ENCODE measurements at regions not wholly inside any gene's neighbourhood (a gene's known extent, or its start where the extent isn't known, plus 50 kb on each side); places are given as distances from the start of the nearest gene placed in this dataset.

GRCh38 chr4:18536428-18536827, 514.9 kb upstream of the LCORL start:
- no peaks in the 10 kb centered on the region for H3K9me3 ChIP-seq (replicated peaks in 1 of 2; ENCODE audit: control insufficient read depth in 1 of 2, insufficient read depth in 1 of 2, low read length in 2 of 2)
- Mint-ChIP-seq H3K36me3 (no peaks in the 10 kb centered on the region), H3K27me3 (ENCODE audit: low read depth in 3 of 3) (no peaks in the 10 kb centered on the region), H3K27ac (no peak overlapping the region), H3K9me3 (peaks cover 0 to 6% (median 3%) of the 10 kb centered on the region in 7 donors), H3K4me1 (no peaks in the 10 kb centered on the region), H3K4me3 (no peak overlapping the region)
- no peak overlapping the region for H3K4me2 ChIP-seq (replicated peaks; ENCODE audit: extremely low read depth, low read length, poor library complexity, severe bottlenecking)
- H3K4me3 ChIP-seq (replicated peaks in 1 of 3; ENCODE audit: low read depth in 2 of 3, low read length in 3 of 3), result no peak overlapping the region
- no peaks in the 10 kb centered on the region for H3K79me2 ChIP-seq (ENCODE audit: insufficient read depth, low read length)
- intact Hi-C loops (cut with micrococcal nuclease), result no loop called here
- no peak overlapping the region for H2AFZ ChIP-seq (ENCODE audit: insufficient read depth, low read depth, low read length, poor library complexity, severe bottlenecking)
- DNase-seq, result no peak
- no peaks in the 10 kb centered on the region for H3K27me3 ChIP-seq (ENCODE audit: control insufficient read depth in 2 of 2, insufficient read depth in 2 of 2, low read length in 2 of 2)
- no peak for TF ChIP-seq CTCF (IDR thresholded peaks at IDR 0.05)
- H3K9ac ChIP-seq (ENCODE audit: insufficient read depth, low read length, poor library complexity, severe bottlenecking), result no peak overlapping the region
- H3K4me1 ChIP-seq (ENCODE audit: control insufficient read depth in 1 of 2, insufficient read depth in 2 of 2, low read length in 2 of 2), result no peaks in the 10 kb centered on the region
- WGBS (ENCODE audit: insufficient coverage), result 47% methylated on average over 2 of the region's 2 CpGs
- no peaks in the 10 kb centered on the region for H3K36me3 ChIP-seq (replicated peaks in 1 of 2; ENCODE audit: control insufficient read depth in 1 of 2, insufficient read depth in 2 of 2, low read length in 2 of 2)
- H3K27ac ChIP-seq (ENCODE audit: low read depth in 1 of 2, low read length in 2 of 2), result no peak overlapping the region
- H4K20me1 ChIP-seq (ENCODE audit: insufficient read depth, low read length), result no peaks in the 10 kb centered on the region

GRCh38 chr4:18535948-18536347, 514.4 kb upstream of the LCORL start:
- no peak for DNase-seq
- H3K4me1 Mint-ChIP-seq, result no peaks in the 10 kb centered on the region
- no peak overlapping the region for H3K27ac Mint-ChIP-seq

More at GRCh38 chr4:18535948-18536347, 514.4 kb upstream of the LCORL start:
- no peak overlapping the region for H3K4me3 Mint-ChIP-seq
- H3K4me2 ChIP-seq (replicated peaks; ENCODE audit: extremely low read depth, low read length, poor library complexity, severe bottlenecking), result no peak overlapping the region
- H3K27me3 Mint-ChIP-seq (ENCODE audit: low read depth in 3 of 3), result no peaks in the 10 kb centered on the region
- no peaks in the 10 kb centered on the region for H4K20me1 ChIP-seq (ENCODE audit: insufficient read depth, low read length)
- intact Hi-C loops (cut with micrococcal nuclease), result no loop called here
- no peak for TF ChIP-seq CTCF (IDR thresholded peaks at IDR 0.05)
- H3K9me3 ChIP-seq (replicated peaks in 1 of 2; ENCODE audit: control insufficient read depth in 1 of 2, insufficient read depth in 1 of 2, low read length in 2 of 2), result no peaks in the 10 kb centered on the region
- H3K9ac ChIP-seq (ENCODE audit: insufficient read depth, low read length, poor library complexity, severe bottlenecking), result no peak overlapping the region
- H3K4me1 ChIP-seq (ENCODE audit: control insufficient read depth in 1 of 2, insufficient read depth in 2 of 2, low read length in 2 of 2), result no peaks in the 10 kb centered on the region
- no peak overlapping the region for H3K27ac ChIP-seq (ENCODE audit: low read depth in 1 of 2, low read length in 2 of 2)
- no peak overlapping the region for H2AFZ ChIP-seq (ENCODE audit: insufficient read depth, low read depth, low read length, poor library complexity, severe bottlenecking)
- no peaks in the 10 kb centered on the region for H3K36me3 Mint-ChIP-seq
- H3K79me2 ChIP-seq (ENCODE audit: insufficient read depth, low read length), result no peaks in the 10 kb centered on the region
- H3K9me3 Mint-ChIP-seq, result peaks cover 0 to 6% (median 3%) of the 10 kb centered on the region in 7 donors
- no peak overlapping the region for H3K4me3 ChIP-seq (replicated peaks in 1 of 3; ENCODE audit: low read depth in 2 of 3, low read length in 3 of 3)
- H3K27me3 ChIP-seq (ENCODE audit: control insufficient read depth in 2 of 2, insufficient read depth in 2 of 2, low read length in 2 of 2), result no peaks in the 10 kb centered on the region
- H3K36me3 ChIP-seq (replicated peaks in 1 of 2; ENCODE audit: control insufficient read depth in 1 of 2, insufficient read depth in 2 of 2, low read length in 2 of 2), result no peaks in the 10 kb centered on the region
